Adrenal gland (tissue), 9 donors: ENCODE measurements at regions not wholly inside any gene's neighbourhood (a gene's known extent, or its start where the extent isn't known, plus 50 kb on each side); places are given as distances from the start of the nearest gene placed in this dataset.

Experiments used
- DNase-seq, 7 donors: peaks; one replicate each; pipeline ENCODE4 v3.0.0-alpha.2; 2019 to 2020
- H3K27ac ChIP-seq, 5 donors: fragments of 200-600 bp; sonication (generic) in 4 of 5; 1 replicate in 3 of 5; 2 replicates in 2 of 5; pipeline versions ENCODE4 v1.5.1 to v1.8.0; 2016 to 2020; ENCODE audit warnings: mild to moderate bottlenecking in 1 of 5
- H3K27me3 ChIP-seq: fragments of 200-600 bp; 2 replicates; pipeline ENCODE4 v1.8.0; 2021
- H3K36me3 ChIP-seq, 2 donors: fragments of 200-600 bp; replicated peaks in 1 of 2; 1 replicate in 1 of 2; 2 replicates in 1 of 2; pipeline versions ENCODE4 v1.5.1 to v1.8.0; 2018 to 2022
- H3K4me1 ChIP-seq, 2 donors: fragments of 200-600 bp; replicated peaks in 1 of 2; 1 replicate in 1 of 2; 2 replicates in 1 of 2; pipeline versions ENCODE4 v1.5.1 to v1.8.0; 2018 to 2021
- H3K4me3 ChIP-seq, 4 donors: fragments of 200-600 bp; sonication (generic) in 3 of 4; one replicate each; pipeline ENCODE4 v1.5.1; 2016 to 2018
- H3K9me3 ChIP-seq, 3 donors: fragments of 200-600 bp; sonication (generic) in 1 of 3; replicated peaks in 1 of 3; 1 replicate in 2 of 3; 2 replicates in 1 of 3; pipeline versions ENCODE4 v1.5.1 to v1.8.0; 2016 to 2021
- POLR2A ChIP-seq, 2 donors: fragments of 450-650 bp; IDR thresholded peaks; one replicate each; pipeline ENCODE4 v1.6.1; 2017; ENCODE audit warnings: antibody characterized with exemption in 2 of 2, mild to moderate bottlenecking in 2 of 2, moderate library complexity in 1 of 2
- WGBS, 4 donors: extraction: QIAGEN DNeasy Blood & Tissue Kit in 2 of 4; methylation state at CpG; one replicate each; pipeline versions ENCODE4 v1.1.5 to v1.1.7; 2013 to 2017; 5-methylcytosine and 5-hydroxymethylcytosine counted together
- intact Hi-C, 2 donors: fragments of 100-400 bp; cut with DNase I; formaldehyde crosslinking; loops; one replicate each; pipeline versions ENCODE4 v1.14.1 to v1.15.0; 2022 to 2023
- TF ChIP-seq, protein P1 (sequence below), 6 experiments: fragments of 450-650 bp in 4 of 6; fragments of 200-600 bp in 2 of 6; sonication (generic) in 1 of 6; IDR thresholded peaks; 1 replicate in 5 of 6; 2 replicates in 1 of 6; pipeline versions ENCODE4 v1.5.1 to v1.8.0; 2016 to 2021; ENCODE audit warnings: antibody characterized with exemption in 6 of 6, mild to moderate bottlenecking in 2 of 6, moderate library complexity in 1 of 6
- donor health status: healthy with polysubstance abuse.
- donor health status: Bipolar disorder and iron deficiency.
- donor health status: DM: yes; HTN: yes; CAD: no.
- donor health status: DM: no; HTN: no; CAD: no.
- donor health status: DM: no; HTN: no; CAD: no.

DNA sequence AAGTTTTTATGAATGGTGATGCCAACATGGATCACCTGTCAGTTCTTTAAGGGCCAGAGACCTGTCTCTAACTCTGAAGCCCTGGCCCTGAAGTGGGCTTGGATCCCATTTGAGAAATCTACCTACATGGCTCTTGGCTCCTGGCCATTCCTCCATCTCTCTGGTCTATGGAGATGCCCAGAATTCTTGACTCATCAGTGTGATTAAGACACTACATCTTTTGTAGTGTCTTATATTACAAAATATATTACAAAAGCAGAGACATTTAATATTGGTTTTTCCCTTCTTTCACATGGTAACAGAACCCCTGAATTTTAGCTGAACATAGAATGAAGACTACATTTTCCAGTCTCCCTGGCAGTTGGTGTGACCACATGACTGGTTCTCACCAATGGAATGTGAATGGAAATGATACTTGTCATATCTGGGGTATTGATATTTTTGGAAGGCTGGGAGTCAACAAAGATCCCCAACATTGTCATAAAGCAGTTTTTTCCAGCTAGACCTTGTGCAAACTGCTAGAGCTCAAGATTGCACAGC, 198.3 kb downstream of the SREK1 start:
- Histone ChIP-seq H3K36me3 (no peaks in the 10 kb centered on the region), H3K4me1 (no peaks in the 10 kb centered on the region), H3K27ac (no peak overlapping the region), H3K4me3 (no peak overlapping the region), H3K27me3 (no peaks in the 10 kb centered on the region), H3K9me3 (no peaks in the 10 kb centered on the region)
- intact Hi-C loops, result no loop called here
- TF ChIP-seq, protein P1, sequence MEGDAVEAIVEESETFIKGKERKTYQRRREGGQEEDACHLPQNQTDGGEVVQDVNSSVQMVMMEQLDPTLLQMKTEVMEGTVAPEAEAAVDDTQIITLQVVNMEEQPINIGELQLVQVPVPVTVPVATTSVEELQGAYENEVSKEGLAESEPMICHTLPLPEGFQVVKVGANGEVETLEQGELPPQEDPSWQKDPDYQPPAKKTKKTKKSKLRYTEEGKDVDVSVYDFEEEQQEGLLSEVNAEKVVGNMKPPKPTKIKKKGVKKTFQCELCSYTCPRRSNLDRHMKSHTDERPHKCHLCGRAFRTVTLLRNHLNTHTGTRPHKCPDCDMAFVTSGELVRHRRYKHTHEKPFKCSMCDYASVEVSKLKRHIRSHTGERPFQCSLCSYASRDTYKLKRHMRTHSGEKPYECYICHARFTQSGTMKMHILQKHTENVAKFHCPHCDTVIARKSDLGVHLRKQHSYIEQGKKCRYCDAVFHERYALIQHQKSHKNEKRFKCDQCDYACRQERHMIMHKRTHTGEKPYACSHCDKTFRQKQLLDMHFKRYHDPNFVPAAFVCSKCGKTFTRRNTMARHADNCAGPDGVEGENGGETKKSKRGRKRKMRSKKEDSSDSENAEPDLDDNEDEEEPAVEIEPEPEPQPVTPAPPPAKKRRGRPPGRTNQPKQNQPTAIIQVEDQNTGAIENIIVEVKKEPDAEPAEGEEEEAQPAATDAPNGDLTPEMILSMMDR (IDR thresholded peaks at IDR 0.05), result no peak
- TF ChIP-seq POLR2A (IDR thresholded peaks at IDR 0.05), result no peak
- DNase-seq, result no peak

DNA sequence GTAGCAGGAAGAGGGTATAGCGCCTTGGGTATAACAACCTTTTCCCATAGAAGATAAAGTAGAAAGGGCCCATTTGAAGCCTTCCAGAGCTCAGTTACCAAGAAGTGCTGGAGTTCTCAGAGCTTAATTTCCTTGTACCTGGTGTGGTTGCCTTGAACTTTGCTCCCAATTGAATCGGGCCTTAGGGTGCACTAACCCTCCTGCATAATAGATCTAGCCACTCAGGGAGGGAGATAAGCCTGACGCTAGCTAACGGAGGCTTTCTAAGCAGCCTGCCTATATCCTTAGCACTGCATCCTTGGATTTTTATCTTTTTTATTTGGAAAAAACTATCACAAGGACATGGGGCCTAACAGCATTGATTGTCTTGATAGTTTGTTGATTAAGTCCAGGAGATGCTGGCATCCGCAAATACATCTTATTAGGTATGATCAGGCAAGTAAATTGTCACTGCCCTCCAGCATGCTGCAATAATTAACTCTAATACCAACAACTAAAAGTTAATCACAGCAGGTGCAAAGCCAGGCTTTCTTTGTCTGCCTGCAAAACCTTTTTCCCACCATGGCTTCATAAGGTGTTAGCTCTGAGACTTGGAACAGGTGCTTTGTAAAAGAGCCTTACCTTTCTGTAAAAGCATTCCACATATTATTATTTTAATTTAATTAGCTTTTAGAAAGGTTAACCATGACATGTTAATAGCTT, 199.4 kb downstream of the SREK1 start:
- Histone ChIP-seq H3K27me3 (no peaks in the 10 kb centered on the region), H3K4me1 (no peaks in the 10 kb centered on the region), H3K36me3 (no peaks in the 10 kb centered on the region), H3K27ac (no peak overlapping the region), H3K9me3 (no peaks in the 10 kb centered on the region), H3K4me3 (no peak overlapping the region)
- WGBS, 4 donors, result 70 to 83% (median 77%) methylated on average over 5 of the region's 5 CpGs
- DNase-seq, result no peak
- TF ChIP-seq, protein P1 (IDR thresholded peaks at IDR 0.05), result no peak
- no peak for TF ChIP-seq POLR2A (IDR thresholded peaks at IDR 0.05)
- intact Hi-C loops, result no loop called here

DNA sequence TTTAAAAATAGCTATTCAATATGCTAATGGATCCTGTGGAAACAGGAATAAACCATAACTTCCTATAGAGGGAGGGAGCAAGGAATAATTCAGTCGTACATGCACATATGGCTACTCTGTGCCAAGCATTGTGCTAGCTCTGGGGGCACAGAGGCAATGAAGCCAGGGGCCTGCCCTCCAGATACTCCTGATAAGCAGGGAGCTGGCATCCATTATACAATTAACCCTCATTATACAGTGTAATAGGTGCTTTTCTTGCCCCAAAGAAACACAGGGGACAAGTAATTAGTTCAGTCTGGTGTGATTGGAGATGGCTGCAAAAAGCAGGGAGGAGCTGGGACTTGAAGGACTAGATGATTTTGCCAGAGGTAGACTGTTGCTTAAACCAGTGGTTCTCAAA, 200.4 kb downstream of the SREK1 start:
- intact Hi-C loops, result no loop called here
- H3K27ac ChIP-seq, result no peak overlapping the region
- WGBS, 4 donors, result 62 to 85% (median 84%) methylated on average over 1 of the region's 1 CpG

DNA sequence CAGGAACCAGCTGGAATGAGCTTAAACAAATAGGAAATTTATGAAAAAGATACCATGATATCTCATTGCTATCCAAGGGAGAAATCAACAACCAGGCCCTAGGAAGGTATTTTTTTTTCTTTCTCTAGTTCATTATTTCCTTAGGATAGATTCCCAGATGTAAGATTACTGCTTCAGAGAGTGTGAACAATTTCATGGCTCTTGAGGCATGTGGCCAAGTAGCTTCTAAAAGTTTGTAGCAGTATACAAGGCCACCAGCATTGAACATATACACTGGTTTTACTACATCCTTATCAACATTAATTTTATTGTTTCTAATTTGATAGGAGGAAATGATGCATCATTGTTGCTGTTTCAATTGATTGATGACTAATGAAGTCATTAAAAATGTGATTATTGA, 201.2 kb downstream of the SREK1 start:
- TF ChIP-seq, protein P1 (IDR thresholded peaks at IDR 0.05), result no peak
- no peak for TF ChIP-seq POLR2A (IDR thresholded peaks at IDR 0.05)
- no peaks in the 10 kb centered on the region for H3K27me3 ChIP-seq
- H3K4me1 ChIP-seq, result no peaks in the 10 kb centered on the region
- no peak overlapping the region for H3K4me3 ChIP-seq
- H3K9me3 ChIP-seq, result no peaks in the 10 kb centered on the region
- intact Hi-C loops, result no loop called here
- DNase-seq, result no peak
- no peak overlapping the region for H3K27ac ChIP-seq
- H3K36me3 ChIP-seq, result no peaks in the 10 kb centered on the region

More for the DNA sequence above, 200.4 kb downstream of the SREK1 start:
- Histone ChIP-seq H3K9me3 (no peaks in the 10 kb centered on the region), H3K27me3 (no peaks in the 10 kb centered on the region), H3K4me3 (no peak overlapping the region), H3K4me1 (no peaks in the 10 kb centered on the region), H3K36me3 (no peaks in the 10 kb centered on the region)
- DNase-seq, result no peak
- TF ChIP-seq, protein P1 (IDR thresholded peaks at IDR 0.05), result no peak
- TF ChIP-seq POLR2A (IDR thresholded peaks at IDR 0.05), result no peak
